ENCODE measurements at regions not wholly inside any gene's neighbourhood (a gene's known extent, or its start where the extent isn't known, plus 50 kb on each side); places are given as distances from the start of the nearest gene placed in this dataset.

- H3K27ac Mint-ChIP-seq (ENCODE audit: low read depth, unreplicated experiment) = no peak overlapping the region
- H3K4me3 Mint-ChIP-seq (ENCODE audit: unreplicated experiment) = no peak overlapping the region
- DNase-seq (ENCODE audit: unreplicated experiment) = no peak
- no peaks in the 10 kb centered on the region for H3K4me1 Mint-ChIP-seq (ENCODE audit: insufficient read depth, unreplicated experiment)
- POLR2A ChIA-PET = no interaction called here
- H3K27me3 Mint-ChIP-seq (ENCODE audit: insufficient read depth, unreplicated experiment) = no peaks in the 10 kb centered on the region
- intact Hi-C loops (cut with micrococcal nuclease) = no loop called here
- H3K9me3 Mint-ChIP-seq (ENCODE audit: unreplicated experiment) = peaks cover 13% of the 10 kb centered on the region
- CTCF ChIA-PET = interaction anchor here (0.6 kb wide), 1 partner anchor 1933 kb away, joined by 3 read pairs; no protein-coding TSS in a partner anchor
- no peak for TF ChIP-seq CTCF (IDR thresholded peaks at IDR 0.05; ENCODE audit: unreplicated experiment)
- BruUV-seq (replicated peaks) = no TSS peak
- H3K36me3 Mint-ChIP-seq (ENCODE audit: insufficient read depth, unreplicated experiment) = no peaks in the 10 kb centered on the region
Observed at GRCh38 chr9:25864509-25864908, 186.3 kb upstream of the TUSC1 start.

GRCh38 chr9:25861421-25861820 is 183.2 kb upstream of the TUSC1 start:
- no peak for TF ChIP-seq CTCF (IDR thresholded peaks at IDR 0.05; ENCODE audit: unreplicated experiment)
- Mint-ChIP-seq H3K27me3 (ENCODE audit: insufficient read depth, unreplicated experiment) (no peaks in the 10 kb centered on the region), H3K9me3 (ENCODE audit: unreplicated experiment) (peaks cover 15% of the 10 kb centered on the region), H3K27ac (ENCODE audit: low read depth, unreplicated experiment) (no peak overlapping the region), H3K4me1 (ENCODE audit: insufficient read depth, unreplicated experiment) (no peaks in the 10 kb centered on the region), H3K36me3 (ENCODE audit: insufficient read depth, unreplicated experiment) (no peaks in the 10 kb centered on the region), H3K4me3 (ENCODE audit: unreplicated experiment) (no peak overlapping the region)
- no TSS peak for BruUV-seq (replicated peaks)
- POLR2A ChIA-PET = interaction anchor here (0.6 kb wide), 1 partner anchor 43 kb away, joined by 3 read pairs; no protein-coding TSS in a partner anchor
- intact Hi-C loops (cut with micrococcal nuclease) = no loop called here
- DNase-seq (ENCODE audit: unreplicated experiment) = no peak
- CTCF ChIA-PET = no interaction called here

- Mint-ChIP-seq H3K27ac (ENCODE audit: low read depth, unreplicated experiment) (no peak overlapping the region), H3K27me3 (ENCODE audit: insufficient read depth, unreplicated experiment) (no peaks in the 10 kb centered on the region), H3K36me3 (ENCODE audit: insufficient read depth, unreplicated experiment) (no peaks in the 10 kb centered on the region), H3K4me1 (ENCODE audit: insufficient read depth, unreplicated experiment) (no peaks in the 10 kb centered on the region), H3K9me3 (ENCODE audit: unreplicated experiment) (peaks cover 8% of the 10 kb centered on the region), H3K4me3 (ENCODE audit: unreplicated experiment) (no peak overlapping the region)
- POLR2A ChIA-PET = no interaction called here
- intact Hi-C loops (cut with micrococcal nuclease) = no loop called here
- no TSS peak for BruUV-seq (replicated peaks)
- CTCF ChIA-PET = no interaction called here
- DNase-seq (ENCODE audit: unreplicated experiment) = no peak
- TF ChIP-seq CTCF (IDR thresholded peaks at IDR 0.05; ENCODE audit: unreplicated experiment) = no peak
Observed at GRCh38 chr9:25857147-25857546, 178.9 kb upstream of the TUSC1 start.

GRCh38 chr9:25850803-25851202 is 172.6 kb upstream of the TUSC1 start:
- no peaks in the 10 kb centered on the region for H3K4me1 Mint-ChIP-seq (ENCODE audit: insufficient read depth, unreplicated experiment)
- ChIA-PET POLR2A (interaction anchor here (0.6 kb wide), 1 partner anchor 35 kb away, joined by 4 read pairs; no protein-coding TSS in a partner anchor), CTCF (no interaction called here)
- H3K27ac Mint-ChIP-seq (ENCODE audit: low read depth, unreplicated experiment) = no peak overlapping the region
- H3K36me3 Mint-ChIP-seq (ENCODE audit: insufficient read depth, unreplicated experiment) = peaks cover 5% of the 10 kb centered on the region
- no peaks in the 10 kb centered on the region for H3K27me3 Mint-ChIP-seq (ENCODE audit: insufficient read depth, unreplicated experiment)
- no TSS peak for BruUV-seq (replicated peaks)
- no peak for DNase-seq (ENCODE audit: unreplicated experiment)
- intact Hi-C loops (cut with micrococcal nuclease) = no loop called here
- no peaks in the 10 kb centered on the region for H3K9me3 Mint-ChIP-seq (ENCODE audit: unreplicated experiment)
- no peak overlapping the region for H3K4me3 Mint-ChIP-seq (ENCODE audit: unreplicated experiment)
- no peak for TF ChIP-seq CTCF (IDR thresholded peaks at IDR 0.05; ENCODE audit: unreplicated experiment)

Data from MCF 10A (cell line).